ENCODE measurements at regions not wholly inside any gene's neighbourhood (a gene's known extent, or its start where the extent isn't known, plus 50 kb on each side); places are given as distances from the start of the nearest gene placed in this dataset.

DNA sequence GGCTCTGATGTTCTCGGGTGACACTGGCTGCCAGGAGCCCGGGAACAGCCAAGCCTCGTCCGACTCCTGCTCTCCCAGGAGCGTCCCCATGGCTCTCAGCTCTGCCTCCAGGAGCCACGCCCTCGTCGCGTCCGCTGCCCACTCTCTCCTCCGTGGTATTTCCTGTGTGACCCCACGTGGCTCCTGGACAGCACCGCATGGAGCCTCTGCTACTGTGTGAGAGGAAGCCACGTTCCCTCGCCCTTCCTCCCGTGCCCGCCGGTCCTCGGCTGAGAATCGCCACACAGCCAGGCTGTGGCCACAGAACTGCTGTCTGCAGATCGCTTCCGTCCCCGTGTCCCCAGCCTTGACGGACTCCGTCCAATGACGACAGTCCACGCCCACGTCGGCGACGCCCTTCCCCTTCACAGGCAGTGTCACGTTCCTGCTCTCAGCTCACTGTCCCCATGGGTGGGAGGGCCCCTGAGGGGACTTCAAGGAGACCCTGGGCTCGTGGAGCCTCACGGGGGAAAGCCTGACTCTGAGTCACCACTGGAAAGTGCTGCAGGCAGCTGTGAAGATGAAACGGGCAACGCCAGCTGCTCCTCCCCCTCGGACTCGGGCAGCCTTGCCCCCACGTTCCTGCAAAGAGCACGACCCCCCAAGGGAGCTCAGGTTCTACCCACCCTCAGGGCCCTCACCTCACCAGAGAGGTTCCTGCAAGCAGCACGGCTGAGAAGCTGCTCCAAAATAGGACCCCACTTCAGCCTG, 458.5 kb downstream of the BRD1 start:
- no peak for DNase-seq (ENCODE audit: low read depth, low spot score)
- no peak overlapping the region for H3K4me3 ChIP-seq (ENCODE audit: low read length)

GRCh38 chr22:49368221-49368975, 459.3 kb downstream of the BRD1 start:
- no peak overlapping the region for H3K4me3 ChIP-seq (ENCODE audit: low read length)
- no peak for DNase-seq (ENCODE audit: low read depth, low spot score)

DNA sequence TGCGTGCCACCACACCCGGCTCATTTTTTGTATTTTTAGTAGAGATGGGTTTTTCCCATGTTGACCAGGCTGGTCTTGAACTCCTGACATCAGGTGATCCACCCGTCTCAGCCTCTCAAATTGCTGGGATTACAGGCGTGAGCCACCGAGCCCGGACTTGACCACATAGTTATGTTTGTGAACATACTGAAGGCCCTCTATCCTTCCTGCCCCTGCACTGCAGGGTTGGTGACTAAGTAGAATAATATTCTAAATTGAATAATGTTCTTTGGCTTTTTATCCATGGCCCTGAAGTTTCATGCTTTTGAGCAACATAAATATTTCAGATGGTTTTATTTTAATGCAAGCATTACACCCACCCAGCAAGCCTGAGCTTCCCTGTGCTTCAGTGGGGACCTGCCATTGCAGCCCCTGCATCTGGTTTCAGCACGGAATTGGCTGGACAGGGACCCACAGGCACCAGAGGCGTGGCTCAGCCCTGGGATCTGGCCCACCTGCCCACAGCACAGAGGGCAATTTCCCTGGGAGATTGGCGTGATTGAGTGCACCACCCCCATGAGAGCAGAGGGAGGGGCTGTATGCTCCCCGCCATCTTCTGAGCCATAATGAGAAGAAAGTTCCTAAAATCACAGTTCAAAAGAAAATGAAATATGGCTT, 460.5 kb downstream of the BRD1 start:
- no peak for DNase-seq (ENCODE audit: low read depth, low spot score)
- H3K4me3 ChIP-seq (ENCODE audit: low read length): no peak overlapping the region

GRCh38 chr22:49366437-49366836, 461.2 kb downstream of the BRD1 start:
- no peak for DNase-seq (ENCODE audit: low read depth, low spot score)

DNA sequence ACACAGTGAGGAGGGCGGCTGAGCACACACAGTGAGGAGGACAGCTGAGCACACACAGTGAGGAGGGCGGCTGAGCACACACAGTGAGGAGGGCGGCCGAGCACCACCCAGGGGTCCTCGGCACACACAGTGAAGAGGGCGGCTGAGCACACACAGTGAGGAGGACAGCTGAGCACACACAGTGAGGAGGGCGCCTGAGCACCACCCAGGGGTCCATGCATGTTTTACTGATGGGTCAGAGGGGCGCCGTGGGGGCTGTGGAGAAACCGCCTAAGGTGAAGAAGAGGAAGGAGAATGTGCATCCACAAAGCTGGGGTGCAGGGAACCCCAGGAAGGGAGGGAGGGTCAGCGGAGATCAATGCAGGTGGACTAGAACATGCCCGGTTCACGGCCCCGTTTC, 461.8 kb downstream of the BRD1 start:
- DNase-seq (ENCODE audit: low read depth, low spot score): no peak

More at GRCh38 chr22:49366437-49366836, 461.2 kb downstream of the BRD1 start:
- no peak overlapping the region for H3K4me3 ChIP-seq (ENCODE audit: low read length)

GRCh38 chr22:49365191-49365837, 462.4 kb downstream of the BRD1 start:
- DNase-seq (ENCODE audit: low read depth, low spot score): no peak

More for the DNA sequence above, 461.8 kb downstream of the BRD1 start:
- no peak overlapping the region for H3K4me3 ChIP-seq (ENCODE audit: low read length)

DNA sequence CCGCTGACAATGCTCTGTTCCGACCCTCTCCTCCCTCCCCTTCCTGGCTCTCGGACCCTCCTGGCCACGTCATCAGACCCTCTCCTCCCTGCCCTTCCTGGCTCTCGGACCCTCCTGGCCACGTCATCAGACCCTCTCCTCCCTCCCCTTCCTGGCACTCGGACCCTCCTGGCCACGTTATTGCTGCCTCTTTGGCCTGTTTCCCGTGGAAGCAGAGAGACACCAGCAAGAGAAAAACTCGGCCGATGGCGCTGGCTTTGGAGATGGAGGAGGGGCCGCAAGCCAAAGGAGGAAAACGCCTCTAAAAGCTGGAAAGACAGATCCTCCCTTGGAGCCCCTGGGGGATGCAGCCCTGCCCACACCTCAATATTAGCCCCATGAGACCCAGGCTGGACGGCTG, 463.3 kb downstream of the BRD1 start:
- H3K4me3 ChIP-seq (ENCODE audit: low read length): no peak overlapping the region

More at GRCh38 chr22:49365191-49365837, 462.4 kb downstream of the BRD1 start:
- no peak overlapping the region for H3K4me3 ChIP-seq (ENCODE audit: low read length)

DNA sequence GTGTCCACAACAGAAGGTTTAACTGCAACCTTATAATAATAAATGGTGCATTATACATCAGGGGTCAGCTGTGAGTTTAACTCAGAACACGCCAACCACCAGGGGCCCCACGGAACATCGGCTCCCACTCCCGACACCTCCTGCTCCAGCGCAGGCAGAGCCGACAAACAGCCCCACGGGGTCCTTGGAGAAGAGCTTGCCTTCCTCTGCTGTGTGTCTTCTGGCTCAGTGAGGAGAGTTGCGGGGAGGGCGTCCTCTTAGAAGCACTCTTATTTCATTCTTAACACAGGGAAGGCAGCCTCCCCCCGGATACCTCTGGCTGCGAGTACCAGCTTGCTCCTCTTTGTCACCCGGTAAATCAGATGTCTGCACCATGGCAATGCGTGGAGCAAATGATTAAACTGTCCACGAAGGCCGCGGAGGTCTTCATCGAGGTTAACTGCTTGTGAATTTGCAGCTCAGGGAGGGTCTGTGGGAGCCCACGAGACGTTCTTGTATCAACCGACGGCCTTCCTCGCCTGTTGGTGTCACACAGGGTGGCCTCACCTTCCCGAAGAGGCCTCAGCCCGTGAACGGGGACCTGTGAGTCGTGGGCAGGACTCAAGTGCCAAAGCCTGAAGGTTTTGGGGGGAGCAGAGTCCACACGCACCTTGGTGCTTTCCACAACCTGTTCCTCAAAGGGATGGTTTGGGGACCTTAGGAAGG, 464.0 kb downstream of the BRD1 start:
- no peak overlapping the region for H3K4me3 ChIP-seq (ENCODE audit: low read length)
- no peak for DNase-seq (ENCODE audit: low read depth, low spot score)

More for the DNA sequence above, 463.3 kb downstream of the BRD1 start:
- no peak for DNase-seq (ENCODE audit: low read depth, low spot score)

GRCh38 chr22:49362211-49362839, 465.3 kb downstream of the BRD1 start:
- no peak overlapping the region for H3K4me3 ChIP-seq (ENCODE audit: low read length)
- no peak for DNase-seq (ENCODE audit: low read depth, low spot score)

- H3K4me3 ChIP-seq (ENCODE audit: low read length): no peak overlapping the region
- DNase-seq (ENCODE audit: low read depth, low spot score): no peak
These were observed 466.5 kb downstream of the BRD1 start for GRCh38 chr22:49361164-49361563.

- no peak for DNase-seq (ENCODE audit: low read depth, low spot score)
- H3K4me3 ChIP-seq (ENCODE audit: low read length): no peak overlapping the region
These were observed 466.9 kb downstream of the BRD1 start for GRCh38 chr22:49360746-49361145.

- H3K4me3 ChIP-seq (ENCODE audit: low read length): no peak overlapping the region
- DNase-seq (ENCODE audit: low read depth, low spot score): no peak
These were observed 468.6 kb downstream of the BRD1 start for GRCh38 chr22:49359076-49359475.

GRCh38 chr22:49357661-49358440, 469.8 kb downstream of the BRD1 start:
- no peak for DNase-seq (ENCODE audit: low read depth, low spot score)
- no peak overlapping the region for H3K4me3 ChIP-seq (ENCODE audit: low read length)

DNA sequence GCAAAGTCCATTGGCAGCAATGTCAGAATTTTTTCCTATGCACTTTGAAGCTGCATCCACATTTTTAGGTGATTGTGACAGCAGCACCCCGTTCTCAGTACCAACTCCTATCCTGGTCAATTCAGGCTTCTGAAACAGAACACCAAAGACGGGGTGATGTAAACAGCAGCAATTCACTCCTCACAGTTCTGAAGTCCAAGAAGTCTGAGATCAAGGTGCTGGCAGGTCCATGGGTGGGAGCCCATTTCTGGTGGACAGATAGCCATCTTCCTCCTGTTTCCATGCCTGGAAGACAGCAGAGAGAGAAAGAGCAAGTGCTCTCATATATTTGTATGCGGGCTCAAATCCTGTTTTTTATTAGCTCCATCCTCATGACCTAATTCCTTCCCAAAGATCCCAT, 471.2 kb downstream of the BRD1 start:
- H3K4me3 ChIP-seq (ENCODE audit: low read length): no peak overlapping the region
- no peak for DNase-seq (ENCODE audit: low read depth, low spot score)

- no peak for DNase-seq (ENCODE audit: low read depth, low spot score)
- H3K4me3 ChIP-seq (ENCODE audit: low read length): no peak overlapping the region
These were observed 472.3 kb downstream of the BRD1 start for GRCh38 chr22:49355211-49355920.

- H3K4me3 ChIP-seq (ENCODE audit: low read length): no peak overlapping the region
- no peak for DNase-seq (ENCODE audit: low read depth, low spot score)
These were observed 473.0 kb downstream of the BRD1 start for GRCh38 chr22:49354516-49355210.

DNA sequence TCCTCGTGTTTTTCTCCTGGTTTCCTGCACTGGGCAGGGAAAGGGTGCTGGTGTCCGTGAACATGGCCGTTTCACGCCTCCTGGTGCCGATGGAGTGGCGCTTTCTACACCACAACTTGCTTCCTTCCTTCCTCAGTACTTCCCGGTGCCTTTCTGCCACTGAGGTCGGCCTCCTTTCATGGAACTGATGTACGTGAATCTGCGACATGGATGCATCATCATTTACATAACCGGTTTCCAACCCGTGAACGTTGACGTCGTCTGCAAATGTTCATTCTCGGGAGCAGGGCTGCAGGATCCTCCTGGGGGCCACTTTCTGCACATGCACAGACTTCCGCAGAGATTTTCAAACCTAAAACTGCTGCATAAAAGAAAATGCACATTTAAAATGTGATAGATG, 474.4 kb downstream of the BRD1 start:
- DNase-seq (ENCODE audit: low read depth, low spot score): no peak
- no peak overlapping the region for H3K4me3 ChIP-seq (ENCODE audit: low read length)

Measured in Jurkat, Clone E6-1 (cell line).